ENCODE measurements at regions not wholly inside any gene's neighbourhood (a gene's known extent, or its start where the extent isn't known, plus 50 kb on each side); places are given as distances from the start of the nearest gene placed in this dataset.

DNA sequence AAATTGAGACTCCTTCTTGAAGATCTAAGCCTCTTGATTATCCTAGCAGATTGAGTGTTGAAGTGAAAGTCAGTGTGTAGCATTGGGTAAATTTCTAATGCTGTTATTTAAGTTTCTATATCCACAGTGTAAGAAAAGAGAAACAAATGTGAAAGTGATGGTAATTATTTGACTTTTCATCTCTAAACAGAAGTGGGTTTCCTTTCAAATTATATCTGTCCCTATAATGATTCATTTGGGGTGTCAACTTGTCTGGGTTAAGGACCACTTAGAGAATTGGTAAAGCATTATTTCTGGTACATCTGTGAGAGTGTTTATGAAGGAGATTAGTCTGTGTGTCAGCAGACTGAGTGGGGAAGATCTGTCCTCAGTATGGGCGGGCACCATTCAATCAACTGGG lies 133.0 kb upstream of the HMCN1 start:
- H3K9me3 Mint-ChIP-seq = no peaks in the 10 kb centered on the region
- POLR2A ChIA-PET = interaction anchor here (0.6 to 3.2 kb wide), 3 partner anchors 10 to 284 kb away, joined by 4 to 41 read pairs (median 6); partner anchors contain the start of gene IVNS1ABP
- H3K27ac Mint-ChIP-seq = no peak overlapping the region
- no peak overlapping the region for H3K4me3 Mint-ChIP-seq
- H3K4me1 Mint-ChIP-seq = peaks cover 31% of the 10 kb centered on the region
- DNase-seq (no peak), ATAC-seq (ENCODE audit: low read depth) (no peak)
- H3K36me3 Mint-ChIP-seq (ENCODE audit: low read depth) = no peaks in the 10 kb centered on the region
- CTCF ChIA-PET = no interaction called here
- TF ChIP-seq, protein P1, sequence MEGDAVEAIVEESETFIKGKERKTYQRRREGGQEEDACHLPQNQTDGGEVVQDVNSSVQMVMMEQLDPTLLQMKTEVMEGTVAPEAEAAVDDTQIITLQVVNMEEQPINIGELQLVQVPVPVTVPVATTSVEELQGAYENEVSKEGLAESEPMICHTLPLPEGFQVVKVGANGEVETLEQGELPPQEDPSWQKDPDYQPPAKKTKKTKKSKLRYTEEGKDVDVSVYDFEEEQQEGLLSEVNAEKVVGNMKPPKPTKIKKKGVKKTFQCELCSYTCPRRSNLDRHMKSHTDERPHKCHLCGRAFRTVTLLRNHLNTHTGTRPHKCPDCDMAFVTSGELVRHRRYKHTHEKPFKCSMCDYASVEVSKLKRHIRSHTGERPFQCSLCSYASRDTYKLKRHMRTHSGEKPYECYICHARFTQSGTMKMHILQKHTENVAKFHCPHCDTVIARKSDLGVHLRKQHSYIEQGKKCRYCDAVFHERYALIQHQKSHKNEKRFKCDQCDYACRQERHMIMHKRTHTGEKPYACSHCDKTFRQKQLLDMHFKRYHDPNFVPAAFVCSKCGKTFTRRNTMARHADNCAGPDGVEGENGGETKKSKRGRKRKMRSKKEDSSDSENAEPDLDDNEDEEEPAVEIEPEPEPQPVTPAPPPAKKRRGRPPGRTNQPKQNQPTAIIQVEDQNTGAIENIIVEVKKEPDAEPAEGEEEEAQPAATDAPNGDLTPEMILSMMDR (IDR thresholded peaks at IDR 0.05) = no peak
- no peaks in the 10 kb centered on the region for H3K27me3 Mint-ChIP-seq
- intact Hi-C loops (cut with micrococcal nuclease) = no loop called here

DNA sequence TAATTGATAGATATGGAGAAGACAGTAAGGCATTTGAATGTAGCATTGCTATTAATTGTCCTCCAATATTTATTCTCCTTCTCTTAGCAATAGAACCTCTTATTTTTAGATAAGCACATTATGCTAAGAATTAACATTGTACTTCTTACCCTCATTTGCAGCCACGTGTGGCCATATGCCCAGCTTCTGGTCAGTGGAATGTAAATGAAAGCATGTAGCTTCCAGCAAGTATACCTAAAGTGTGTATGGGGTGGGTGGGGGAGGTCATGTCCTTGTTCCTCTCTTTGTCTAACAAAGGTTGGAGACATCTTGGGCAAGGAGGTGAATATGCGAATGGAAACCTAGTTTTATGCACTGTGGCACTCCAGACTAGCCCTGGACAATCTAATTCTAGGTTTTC lies 133.6 kb upstream of the HMCN1 start:
- DNase-seq (no peak), ATAC-seq (ENCODE audit: low read depth) (no peak)
- Mint-ChIP-seq H3K36me3 (ENCODE audit: low read depth) (no peaks in the 10 kb centered on the region), H3K27me3 (no peaks in the 10 kb centered on the region), H3K9me3 (no peaks in the 10 kb centered on the region), H3K4me3 (no peak overlapping the region), H3K27ac (no peak overlapping the region), H3K4me1 (peaks cover 33% of the 10 kb centered on the region)
- CTCF ChIA-PET = interaction anchor here (1.0 to 1.8 kb wide), 3 partner anchors 70 to 283 kb away, joined by 3 to 6 read pairs (median 4); partner anchors contain the start of gene IVNS1ABP
- TF ChIP-seq, protein P1 (IDR thresholded peaks at IDR 0.05) = no peak
- intact Hi-C loops (cut with micrococcal nuclease) = no loop called here
- POLR2A ChIA-PET = interaction anchor here (2.9 kb wide), 1 partner anchor 284 kb away, joined by 26 read pairs; the partner anchor contains the start of gene IVNS1ABP

DNA sequence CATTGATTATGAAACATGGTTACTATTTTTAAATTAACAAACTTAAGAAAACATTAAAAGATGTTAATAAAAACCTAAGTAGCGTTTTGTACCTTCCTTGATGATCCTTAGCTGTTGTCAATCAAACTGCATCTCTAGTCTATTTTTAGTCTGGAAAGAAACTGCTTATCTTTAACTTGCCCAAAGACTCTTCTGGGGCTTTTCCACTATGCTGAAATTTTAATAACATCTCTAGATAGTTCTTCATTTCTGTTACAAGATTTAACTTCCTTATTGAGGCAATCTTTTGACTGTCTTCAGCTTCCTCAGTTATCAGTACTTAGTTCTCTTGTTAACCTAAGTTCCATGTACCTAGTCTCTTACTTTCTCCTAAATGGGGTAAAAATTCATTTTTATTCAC lies 135.9 kb upstream of the HMCN1 start:
- Mint-ChIP-seq H3K9me3 (no peaks in the 10 kb centered on the region), H3K27me3 (no peaks in the 10 kb centered on the region), H3K36me3 (ENCODE audit: low read depth) (no peaks in the 10 kb centered on the region), H3K4me3 (no peak overlapping the region), H3K27ac (peak overlapping the region; percentile 81), H3K4me1 (peaks cover 33% of the 10 kb centered on the region)
- ChIA-PET POLR2A (interaction anchor here (0.8 to 2.9 kb wide), 5 partner anchors 9 to 281 kb away, joined by 3 to 26 read pairs (median 5); partner anchors contain the start of gene IVNS1ABP), CTCF (interaction anchor here (1.0 to 2.0 kb wide), 3 partner anchors 39 to 82 kb away, joined by 5 to 8 read pairs (median 6); no protein-coding TSS in a partner anchor)
- intact Hi-C loops (cut with micrococcal nuclease) = loop anchor here (1.0 kb wide), 1 partner anchor 10 kb away; no protein-coding TSS in a partner anchor
- TF ChIP-seq, protein P1 (IDR thresholded peaks at IDR 0.05) = no peak
- DNase-seq (no peak), ATAC-seq (ENCODE audit: low read depth) (no peak)

GRCh38 chr1:185595835-185596667 lies 138.1 kb upstream of the HMCN1 start:
- intact Hi-C loops (cut with micrococcal nuclease) = loop anchor here (1.0 kb wide), 2 partner anchors 74 to 279 kb away; partner anchors contain the start of gene IVNS1ABP
- peak overlapping the region; percentile 26 for H3K27ac Mint-ChIP-seq
- H3K4me3 Mint-ChIP-seq = no peak overlapping the region
- no peaks in the 10 kb centered on the region for H3K36me3 Mint-ChIP-seq (ENCODE audit: low read depth)
- no peaks in the 10 kb centered on the region for H3K27me3 Mint-ChIP-seq
- DNase-seq (no peak), ATAC-seq (ENCODE audit: low read depth) (peak; percentile 73)
- peaks cover 38% of the 10 kb centered on the region for H3K4me1 Mint-ChIP-seq
- no peaks in the 10 kb centered on the region for H3K9me3 Mint-ChIP-seq
- TF ChIP-seq, protein P1 (IDR thresholded peaks at IDR 0.05) = peak; percentile 55
- POLR2A ChIA-PET = interaction anchor here (0.5 to 3.0 kb wide), 7 partner anchors 12 to 283 kb away, joined by 3 to 33 read pairs (median 3); partner anchors contain the start of gene IVNS1ABP
- CTCF ChIA-PET = interaction anchor here (0.7 to 4.4 kb wide), 33 partner anchors 9 to 790 kb away, joined by 3 to 42 read pairs (median 4); no protein-coding TSS in a partner anchor

Measured in activated B cell treated with CpG ODN at 0.5 μM for 24 hours (primary cell).